Keratinocyte (primary cell): ENCODE measurements at regions not wholly inside any gene's neighbourhood (a gene's known extent, or its start where the extent isn't known, plus 50 kb on each side); places are given as distances from the start of the nearest gene placed in this dataset.

ENCODE experiments used
- DNase-seq: peaks from one replicate; pipeline ENCODE4 v3.0.0-alpha.2; 2011; ENCODE audit warnings: low read depth, missing footprints, low spot score
- FAIRE-seq: peaks from 2 replicates; lab custom pipeline; 2011; peaks lifted over from hg19 to GRCh38; lab: Jason Lieb, UNC
- H2AFZ ChIP-seq: 2 replicates; pipeline ENCODE4 v1.6.0; 2012; ENCODE audit warnings: low read length, control low read depth, inconsistent platforms; ENCODE audit not compliant: control insufficient read depth
- H3K27ac ChIP-seq: 2 replicates; pipeline ENCODE4 v1.5.1; 2011; ENCODE audit warnings: low read length; ENCODE audit not compliant: control insufficient read depth, insufficient read depth
- H3K27me3 ChIP-seq: 3 replicates; pipeline ENCODE4 v1.6.0; 2011; ENCODE audit warnings: low read length; ENCODE audit not compliant: control insufficient read depth, insufficient read depth; ENCODE audit errors: extremely low read depth
- H3K36me3 ChIP-seq, 2 experiments: 2 replicates in 1 of 2; 3 replicates in 1 of 2; pipeline ENCODE4 v1.5.1; 2011; ENCODE audit warnings: low read length in 2 of 2, mild to moderate bottlenecking in 1 of 2; ENCODE audit not compliant: control insufficient read depth in 2 of 2, insufficient read depth in 2 of 2; ENCODE audit errors: extremely low read depth in 1 of 2
- H3K4me1 ChIP-seq: 3 replicates; pipeline ENCODE4 v1.5.1; 2011; ENCODE audit warnings: low read length; ENCODE audit not compliant: control insufficient read depth, insufficient read depth; ENCODE audit errors: extremely low read depth
- H3K4me2 ChIP-seq: 3 replicates; pipeline ENCODE4 v1.6.0; 2011; ENCODE audit warnings: low read depth, low read length; ENCODE audit not compliant: control insufficient read depth, insufficient read depth; ENCODE audit errors: extremely low read depth
- H3K4me3 ChIP-seq, 3 experiments: fragments of 200-600 bp in 1 of 3; sonication (generic) in 1 of 3; 2 replicates in 2 of 3; 3 replicates in 1 of 3; pipeline ENCODE4 v1.5.1; 2011 to 2016; ENCODE audit warnings: low read length in 3 of 3, mild to moderate bottlenecking in 3 of 3, control low read depth in 2 of 3, inconsistent platforms in 1 of 3, low read depth in 1 of 3, mixed read lengths in 1 of 3, mixed run types in 1 of 3, moderate library complexity in 1 of 3; ENCODE audit not compliant: control insufficient read depth in 2 of 3, insufficient read depth in 2 of 3; ENCODE audit errors: extremely low read depth in 1 of 3
- H3K79me2 ChIP-seq: 2 replicates; pipeline ENCODE4 v1.6.0; 2012; ENCODE audit warnings: low read length; ENCODE audit not compliant: control insufficient read depth, insufficient read depth
- H3K9ac ChIP-seq: 3 replicates; pipeline ENCODE4 v1.6.0; 2011; ENCODE audit warnings: low read length; ENCODE audit not compliant: control insufficient read depth, insufficient read depth; ENCODE audit errors: extremely low read depth
- H3K9me1 ChIP-seq: 3 replicates; pipeline ENCODE4 v1.6.0; 2011; ENCODE audit warnings: low read length; ENCODE audit not compliant: control insufficient read depth, insufficient read depth; ENCODE audit errors: extremely low read depth
- H3K9me3 ChIP-seq: 2 replicates; pipeline ENCODE4 v1.5.1; 2012; ENCODE audit warnings: low read depth, low read length; ENCODE audit not compliant: control insufficient read depth
- H4K20me1 ChIP-seq: 3 replicates; pipeline ENCODE4 v1.6.0; 2011; ENCODE audit warnings: low read length; ENCODE audit not compliant: control insufficient read depth, insufficient read depth; ENCODE audit errors: extremely low read depth
- CTCF ChIP-seq, 3 experiments: IDR thresholded peaks in 1 of 3; conservative IDR thresholded peaks in 1 of 3; optimal IDR thresholded peaks in 1 of 3; 2 replicates in 2 of 3; 3 replicates in 1 of 3; pipeline versions ENCODE3 to v1.5.1; 2011; ENCODE audit warnings: low read length in 3 of 3, mild to moderate bottlenecking in 3 of 3, moderate library complexity in 2 of 3, control low read depth in 1 of 3, inconsistent platforms in 1 of 3; ENCODE audit not compliant: insufficient read depth in 2 of 3; ENCODE audit errors: extremely low read depth in 1 of 3
- EZH2 ChIP-seq: IDR thresholded peaks from one replicate; pipeline ENCODE4 v1.6.1; 2012; ENCODE audit warnings: inconsistent platforms, mild to moderate bottlenecking, low read length, moderate library complexity
- dilution Hi-C: fragments of 300-500 bp; cut with MboI; formaldehyde crosslinking; loops from one replicate; pipeline ENCODE4 v1.7.0; 2020; ENCODE audit warnings: low sequenced_read_pairs; ENCODE audit not compliant: extremely low pct_ligation_motif_present

- Histone ChIP-seq H4K20me1 (no peaks in the 10 kb centered on the region), H3K9me3 (peaks cover 9% of the 10 kb centered on the region), H3K4me2 (peak overlapping the region; percentile 52), H3K9me1 (no peaks in the 10 kb centered on the region), H3K4me1 (peaks cover 46% of the 10 kb centered on the region), H3K4me3 (no peak overlapping the region), H3K27me3 (no peaks in the 10 kb centered on the region), H2AFZ (peak overlapping the region; percentile 62), H3K9ac (peak overlapping the region; percentile 45), H3K36me3 (no peaks in the 10 kb centered on the region), H3K27ac (peak overlapping the region; percentile 97), H3K79me2 (no peaks in the 10 kb centered on the region)
- FAIRE-seq (peak; percentile 94), DNase-seq (peak; percentile 73)
- TF ChIP-seq EZH2 (no peak), CTCF (optimal IDR thresholded peaks at IDR 0.05 in 1 of 3, IDR thresholded peaks at IDR 0.05 in 1 of 3, conservative IDR thresholded peaks at IDR 0.05 in 1 of 3; ENCODE audit: extremely low read depth in 1 of 3, insufficient read depth in 2 of 3, low read length in 3 of 3) (no peak)
- dilution Hi-C loops, result no loop called here
Observed at GRCh38 chr5:125408448-125409233, 662.2 kb upstream of the ZNF608 start.

- Histone ChIP-seq H3K9me1 (no peaks in the 10 kb centered on the region), H3K4me2 (no peak overlapping the region), H2AFZ (peak overlapping the region; percentile 62), H3K4me3 (no peak overlapping the region), H3K27me3 (no peaks in the 10 kb centered on the region), H3K79me2 (no peaks in the 10 kb centered on the region), H3K9me3 (peaks cover 9% of the 10 kb centered on the region), H3K36me3 (no peaks in the 10 kb centered on the region), H3K4me1 (peaks cover 46% of the 10 kb centered on the region), H3K9ac (peak overlapping the region; percentile 45), H4K20me1 (no peaks in the 10 kb centered on the region), H3K27ac (peak overlapping the region; percentile 97)
- FAIRE-seq (peak; percentile 70), DNase-seq (no peak)
- no peak for TF ChIP-seq EZH2
- no peak for TF ChIP-seq CTCF (optimal IDR thresholded peaks at IDR 0.05 in 1 of 3, IDR thresholded peaks at IDR 0.05 in 1 of 3, conservative IDR thresholded peaks at IDR 0.05 in 1 of 3; ENCODE audit: extremely low read depth in 1 of 3, insufficient read depth in 2 of 3, low read length in 3 of 3)
- dilution Hi-C loops, result no loop called here
Observed at GRCh38 chr5:125409234-125409860, 662.9 kb upstream of the ZNF608 start.
